NT2/D1 (cell line): ENCODE measurements at regions not wholly inside any gene's neighbourhood (a gene's known extent, or its start where the extent isn't known, plus 50 kb on each side); places are given as distances from the start of the nearest gene placed in this dataset.
"Not testable (repeated sequence)": the region's sequence is repeated elsewhere in the genome, so short reads cannot be mapped to it uniquely, and the experiment has no call there.

Experiments used
- DNase-seq: peaks from one replicate; pipeline ENCODE4 v3.0.0-alpha.2; 2011; ENCODE audit warnings: low read depth, low spot score
- H3K27me3 ChIP-seq: 2 replicates; pipeline ENCODE4 v1.6.0; 2011; ENCODE audit warnings: mild to moderate bottlenecking; ENCODE audit not compliant: insufficient read length, insufficient read depth
- H3K36me3 ChIP-seq: 2 replicates; pipeline ENCODE4 v1.6.1; 2011; ENCODE audit warnings: mild to moderate bottlenecking, low read length, mixed read lengths; ENCODE audit not compliant: insufficient read depth, insufficient read length
- H3K4me1 ChIP-seq: 2 replicates; pipeline ENCODE4 v1.5.1; 2011; ENCODE audit not compliant: insufficient read depth, insufficient read length
- H3K4me3 ChIP-seq: 2 replicates; pipeline ENCODE4 v1.5.1; 2011; ENCODE audit warnings: low read depth; ENCODE audit not compliant: insufficient read length
- H3K9ac ChIP-seq: 2 replicates; pipeline ENCODE4 v1.6.0; 2011; ENCODE audit warnings: low read depth; ENCODE audit not compliant: insufficient read length
- H3K9me3 ChIP-seq: 2 replicates; pipeline ENCODE4 v1.5.1; 2011; ENCODE audit warnings: mild to moderate bottlenecking, low read length; ENCODE audit not compliant: insufficient read depth
- SUZ12 ChIP-seq: IDR thresholded peaks from 2 replicates; pipeline ENCODE4 v1.6.1; 2011; ENCODE audit not compliant: insufficient read length, insufficient read depth; ENCODE audit errors: extremely low read depth
- YY1 ChIP-seq: IDR thresholded peaks from 2 replicates; pipeline ENCODE4 v1.6.1; 2011; ENCODE audit not compliant: insufficient read length, insufficient read depth
- ZNF274 ChIP-seq: IDR thresholded peaks from 2 replicates; pipeline ENCODE4 v1.6.1; 2011; ENCODE audit warnings: mild to moderate bottlenecking, low read depth, low read length

DNA sequence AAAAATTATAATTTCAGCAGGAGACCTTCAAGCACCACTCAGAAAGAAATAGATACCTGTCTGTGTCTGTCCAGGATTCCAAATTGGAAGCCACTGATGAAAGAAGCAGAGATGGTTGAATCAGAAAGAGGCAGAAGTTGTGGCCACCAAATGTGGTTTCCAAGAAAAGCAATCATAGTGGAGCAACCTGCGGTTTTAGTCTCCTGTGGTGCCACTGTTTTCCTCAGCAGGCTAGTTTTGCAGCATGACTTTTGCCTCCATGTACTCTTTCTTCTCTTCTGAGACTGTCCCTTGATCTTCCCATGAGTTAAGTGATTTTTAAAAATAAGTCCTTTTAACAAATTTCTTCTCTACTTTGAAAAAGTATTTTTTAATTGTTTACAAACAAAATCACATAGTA lies 535.8 kb downstream of the CYLC2 start:
- no peak for DNase-seq
- Histone ChIP-seq H3K4me3 (no peak overlapping the region), H3K4me1 (no peaks in the 10 kb centered on the region), H3K27me3 (no peaks in the 10 kb centered on the region), H3K9ac (no peak overlapping the region), H3K36me3 (no peaks in the 10 kb centered on the region), H3K9me3 (no peaks in the 10 kb centered on the region)
- TF ChIP-seq ZNF274 = no peak

DNA sequence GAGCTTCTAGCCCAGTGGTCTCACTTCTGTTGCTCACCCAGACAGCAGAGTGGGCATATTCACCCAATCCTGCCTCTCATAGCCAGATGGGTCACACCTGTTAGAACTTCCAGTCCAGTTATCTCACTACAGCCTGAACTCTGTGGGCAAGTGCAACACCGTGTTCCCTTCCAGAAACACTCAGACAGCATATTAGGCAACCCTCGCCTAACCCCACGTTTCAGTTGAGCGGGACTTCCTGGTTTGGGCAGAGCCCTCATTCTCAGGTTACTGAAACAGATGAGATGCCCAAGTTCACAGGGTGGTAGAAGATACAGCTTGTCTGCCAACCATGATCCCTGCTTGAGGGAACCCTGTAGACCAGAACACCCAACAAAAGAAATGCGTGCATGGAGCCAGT lies 538.2 kb downstream of the CYLC2 start:
- TF ChIP-seq ZNF274 (no peak), SUZ12 (no peak)
- Histone ChIP-seq H3K36me3 (no peaks in the 10 kb centered on the region), H3K27me3 (no peaks in the 10 kb centered on the region), H3K9me3 (no peaks in the 10 kb centered on the region), H3K9ac (no peak overlapping the region), H3K4me1 (no peaks in the 10 kb centered on the region), H3K4me3 (no peak overlapping the region)
- no peak for DNase-seq

DNA sequence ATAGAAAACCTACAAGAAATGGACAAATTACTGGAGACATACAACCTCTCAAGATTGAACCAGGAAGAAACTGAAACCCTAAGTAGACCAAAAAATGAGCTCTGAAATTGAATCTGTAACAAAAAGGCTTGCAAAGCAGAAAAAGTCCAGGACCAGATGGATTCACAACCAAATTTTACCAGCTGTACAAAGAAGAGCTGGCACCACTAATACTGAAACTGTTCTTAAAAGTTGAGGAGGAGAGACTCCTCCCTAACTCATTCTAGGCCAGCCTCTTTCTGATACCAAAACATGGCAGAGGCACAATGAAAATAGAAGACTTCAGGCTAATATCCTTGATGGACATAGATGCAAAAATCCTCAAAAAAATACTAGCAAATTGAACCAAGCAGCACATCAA lies 542.3 kb downstream of the CYLC2 start:
- Histone ChIP-seq H3K27me3 (no peaks in the 10 kb centered on the region), H3K4me3 (no peak overlapping the region), H3K4me1 (no peaks in the 10 kb centered on the region), H3K9me3 (no peaks in the 10 kb centered on the region), H3K9ac (no peak overlapping the region), H3K36me3 (no peaks in the 10 kb centered on the region)
- TF ChIP-seq YY1 (no peak), ZNF274 (no peak), SUZ12 (no peak)
- no peak for DNase-seq

DNA sequence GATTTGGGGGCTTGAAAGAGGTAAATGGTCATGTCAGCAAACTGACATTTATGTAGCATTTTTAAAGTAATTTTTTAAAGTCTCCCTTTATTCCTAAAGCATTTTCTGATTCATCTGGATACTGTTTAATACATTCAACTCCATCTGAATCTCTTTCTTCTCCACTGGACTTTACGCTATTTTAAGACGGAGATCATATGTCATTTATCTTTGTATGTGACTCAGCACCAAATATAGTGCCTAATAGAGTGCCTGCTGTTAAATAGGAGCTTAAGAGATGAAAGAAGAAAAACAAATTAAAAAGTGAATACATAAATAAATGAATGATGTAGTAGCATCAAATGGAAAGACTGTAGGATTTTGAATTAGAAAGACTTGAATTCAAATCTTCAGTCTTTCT lies 548.8 kb upstream of the SMC2 start:
- H3K4me3 ChIP-seq = no peak overlapping the region
- H3K9ac ChIP-seq = no peak overlapping the region
- no peaks in the 10 kb centered on the region for H3K36me3 ChIP-seq
- no peak for DNase-seq
- TF ChIP-seq YY1 (no peak), SUZ12 (no peak), ZNF274 (no peak)
- H3K4me1 ChIP-seq = no peaks in the 10 kb centered on the region
- H3K27me3 ChIP-seq = no peaks in the 10 kb centered on the region
- H3K9me3 ChIP-seq = no peaks in the 10 kb centered on the region

DNA sequence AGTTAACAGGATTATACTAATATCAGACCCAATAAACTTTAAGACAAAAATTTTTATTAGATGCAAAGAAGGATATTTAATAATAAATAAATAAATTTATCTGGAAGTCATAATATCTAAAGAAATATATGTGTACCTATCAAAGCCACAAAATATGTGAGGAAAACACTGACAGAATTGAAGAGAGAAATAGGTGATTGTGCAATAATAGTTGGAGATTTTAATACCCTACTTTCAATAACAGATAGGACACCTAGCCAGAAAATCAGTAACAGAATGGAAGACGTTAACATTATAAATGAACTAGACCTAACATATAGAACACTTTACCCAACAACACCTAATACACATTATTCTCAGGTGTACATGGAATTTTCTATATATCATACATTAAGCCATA lies 541.4 kb upstream of the SMC2 start:
- Histone ChIP-seq H3K9me3 (no peaks in the 10 kb centered on the region), H3K27me3 (no peaks in the 10 kb centered on the region), H3K4me3 (no peak overlapping the region), H3K9ac (no peak overlapping the region), H3K36me3 (no peaks in the 10 kb centered on the region), H3K4me1 (no peaks in the 10 kb centered on the region)
- no peak for DNase-seq
- TF ChIP-seq YY1 (no peak), ZNF274 (no peak), SUZ12 (no peak)

DNA sequence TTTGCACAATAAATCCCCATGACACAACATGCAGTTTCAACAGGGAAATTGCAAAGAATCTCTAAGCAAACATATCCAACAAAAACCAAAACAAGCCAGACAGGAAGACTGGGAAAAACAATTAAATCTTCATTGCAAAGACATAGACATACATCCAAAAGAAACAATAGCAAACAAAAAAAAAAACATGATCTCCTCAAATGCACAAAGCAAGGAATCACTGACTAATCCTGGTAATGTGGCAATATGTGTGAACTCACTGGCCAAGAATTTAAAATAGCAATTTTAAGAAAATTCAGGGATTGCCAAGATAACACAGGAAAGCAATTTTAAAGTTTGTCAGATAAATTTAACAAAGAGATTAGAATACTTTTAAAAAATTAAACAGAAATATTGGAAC lies 520.1 kb upstream of the SMC2 start:
- Histone ChIP-seq H3K36me3 (no peaks in the 10 kb centered on the region), H3K4me1 (no peaks in the 10 kb centered on the region), H3K9ac (no peak overlapping the region), H3K27me3 (no peaks in the 10 kb centered on the region), H3K4me3 (no peak overlapping the region), H3K9me3 (no peaks in the 10 kb centered on the region)
- TF ChIP-seq ZNF274 = no peak
- no peak for TF ChIP-seq SUZ12
- TF ChIP-seq YY1 = no peak
- no peak for DNase-seq

DNA sequence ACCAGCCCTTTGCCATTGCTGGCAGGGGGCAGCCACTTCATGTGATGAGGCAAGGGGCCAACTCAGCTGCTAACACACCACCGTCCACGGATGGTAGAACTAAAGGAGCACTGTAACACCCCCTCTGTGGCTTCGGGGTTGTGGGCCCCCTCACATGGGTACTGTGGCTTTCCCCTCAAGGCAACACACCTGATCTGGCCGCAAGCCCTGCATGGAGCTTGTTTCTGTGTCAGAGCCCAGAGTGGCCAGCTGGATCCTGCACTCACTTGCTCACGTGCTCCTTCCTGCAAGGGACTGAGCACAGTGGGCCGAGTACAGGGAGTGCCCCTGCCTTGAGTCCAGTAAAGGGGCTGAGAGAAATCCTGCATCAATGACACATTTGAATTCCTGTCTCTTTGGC lies 507.4 kb upstream of the SMC2 start:
- H3K4me3 ChIP-seq = no peak overlapping the region
- H3K9ac ChIP-seq = no peak overlapping the region
- no peak for DNase-seq
- H3K4me1 ChIP-seq = no peaks in the 10 kb centered on the region
- H3K9me3 ChIP-seq = no peaks in the 10 kb centered on the region
- H3K27me3 ChIP-seq = no peaks in the 10 kb centered on the region
- TF ChIP-seq ZNF274 = no peak
- no peak for TF ChIP-seq YY1
- TF ChIP-seq SUZ12 = no peak
- H3K36me3 ChIP-seq = no peaks in the 10 kb centered on the region

DNA sequence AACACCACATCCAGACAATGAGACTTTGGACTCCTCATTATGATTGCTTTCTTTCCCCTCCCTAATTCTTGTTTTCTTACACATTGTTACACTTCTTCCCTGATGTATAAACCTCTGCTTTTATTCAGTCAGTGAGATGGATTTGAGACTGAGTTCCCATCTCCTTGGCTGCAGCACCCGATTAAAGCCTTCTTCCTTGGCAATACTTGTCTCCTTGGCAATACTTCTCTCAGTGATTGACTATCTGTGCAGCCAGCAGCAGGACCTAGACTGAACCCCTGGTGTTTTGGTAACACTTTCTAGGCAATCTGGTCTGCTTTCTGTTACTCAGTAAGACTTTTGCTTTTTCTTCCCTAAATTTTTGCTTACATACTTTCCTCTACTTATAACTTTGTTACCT lies 492.8 kb upstream of the SMC2 start:
- no peaks in the 10 kb centered on the region for H3K36me3 ChIP-seq
- DNase-seq = no peak
- TF ChIP-seq ZNF274 = no peak
- TF ChIP-seq SUZ12 = no peak
- no peak for TF ChIP-seq YY1
- no peak overlapping the region for H3K9ac ChIP-seq
- no peak overlapping the region for H3K4me3 ChIP-seq
- peaks cover 19% of the 10 kb centered on the region for H3K9me3 ChIP-seq
- H3K4me1 ChIP-seq = no peaks in the 10 kb centered on the region
- no peaks in the 10 kb centered on the region for H3K27me3 ChIP-seq

DNA sequence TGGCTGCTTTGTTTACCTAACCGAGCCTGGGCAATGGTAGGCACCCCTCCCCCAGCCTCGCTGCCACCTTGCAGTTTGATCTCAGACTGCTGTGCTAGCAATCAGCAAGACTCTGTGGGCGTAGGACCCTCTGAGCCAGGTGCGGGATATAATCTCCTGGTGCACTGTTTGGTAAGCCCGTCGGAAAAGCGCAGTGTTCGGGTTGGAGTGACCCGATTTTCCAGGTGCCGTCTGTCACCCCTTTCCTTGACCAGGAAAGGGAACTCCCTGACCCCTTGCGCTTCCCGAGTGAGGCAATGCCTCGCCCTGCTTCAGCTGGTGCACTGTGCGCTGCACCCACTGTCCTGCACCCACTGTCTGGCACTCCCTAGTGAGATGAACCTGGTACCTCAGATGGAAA lies 482.2 kb upstream of the SMC2 start:
- H3K4me1 ChIP-seq, DNase-seq, H3K4me3 ChIP-seq, H3K9ac ChIP-seq, H3K36me3 ChIP-seq, H3K27me3 ChIP-seq, H3K9me3 ChIP-seq: not testable (repeated sequence)
